ENCODE measurements at regions not wholly inside any gene's neighbourhood (a gene's known extent, or its start where the extent isn't known, plus 50 kb on each side); places are given as distances from the start of the nearest gene placed in this dataset.

- no peaks in the 10 kb centered on the region for H3K27me3 Mint-ChIP-seq
- ATAC-seq (ENCODE audit: low read depth) (no peak), DNase-seq (no peak)
- no peaks in the 10 kb centered on the region for H3K79me2 ChIP-seq (ENCODE audit: control insufficient read depth, insufficient read depth, low read length)
- 72% methylated on average over 5 of the region's 8 CpGs for WGBS (ENCODE audit: insufficient coverage)
- H3K36me3 ChIP-seq (replicated peaks in 1 of 2; ENCODE audit: control extremely low read depth in 1 of 2, control insufficient read depth in 1 of 2, extremely low read depth in 1 of 2, insufficient read depth in 2 of 2, low read length in 1 of 2), result no peaks in the 10 kb centered on the region
- no peaks in the 10 kb centered on the region for H4K20me1 ChIP-seq (ENCODE audit: control insufficient read depth, insufficient read depth, low read length, poor library complexity, severe bottlenecking)
- peaks cover 8 to 18% of the 10 kb centered on the region in 2 donors for H3K4me1 ChIP-seq (ENCODE audit: control insufficient read depth in 2 of 2, insufficient read depth in 2 of 2, low read length in 2 of 2)
- peaks cover 48% of the 10 kb centered on the region for H3K4me1 Mint-ChIP-seq
- intact Hi-C loops (cut with micrococcal nuclease), result loop anchor here (10.0 kb wide), 1 partner anchor 169 kb away; the partner anchor contains the start of gene KLF7
- ChIA-PET POLR2A (interaction anchor here (1.2 kb wide), 1 partner anchor 168 kb away, joined by 3 read pairs; the partner anchor contains the start of gene KLF7), CTCF (interaction anchor here (1.2 kb wide), 1 partner anchor 18 kb away, joined by 3 read pairs; no protein-coding TSS in a partner anchor)
- no peak overlapping the region for H3K27ac ChIP-seq (ENCODE audit: low read length in 2 of 2)
- no peaks in the 10 kb centered on the region for H3K9me3 Mint-ChIP-seq (ENCODE audit: insufficient read depth)
- H3K27ac Mint-ChIP-seq, result peak overlapping the region; percentile 38
- TF ChIP-seq EZH2 (IDR thresholded peaks at IDR 0.05; ENCODE audit: borderline replicate concordance, insufficient read depth, low read depth, low read length, poor library complexity, severe bottlenecking) (no peak), CTCF (IDR thresholded peaks at IDR 0.05) (no peak)
- peaks cover 0 to 1% (median 0%) of the 10 kb centered on the region in 3 donors for H3K9me3 ChIP-seq (ENCODE audit: control extremely low read depth in 1 of 3, control insufficient read depth in 2 of 3, insufficient read depth in 1 of 3, low read length in 2 of 3)
- H3K27me3 ChIP-seq (replicated peaks in 1 of 4; ENCODE audit: control extremely low read depth in 1 of 4, control insufficient read depth in 3 of 4, insufficient read depth in 4 of 4, low read length in 3 of 4), result no peaks in the 10 kb centered on the region
- H3K9ac ChIP-seq (ENCODE audit: low read length), result peak overlapping the region; percentile 16
- peak overlapping the region in 2 of 5 experiments; percentile 1 to 45 for H3K4me3 ChIP-seq (ENCODE audit: control extremely low read depth in 1 of 5, extremely low read depth in 1 of 5, insufficient read depth in 1 of 5, low read depth in 2 of 5, low read length in 4 of 5)
- H2AFZ ChIP-seq (ENCODE audit: insufficient read depth, low read depth, low read length, poor library complexity, severe bottlenecking), result no peak overlapping the region
- peak overlapping the region; percentile 44 for H3K4me2 ChIP-seq (replicated peaks; ENCODE audit: low read depth, low read length, poor library complexity, severe bottlenecking)
- H3K4me3 Mint-ChIP-seq, result peak overlapping the region; percentile 80
Observed at GRCh38 chr2:207334301-207334623, 168.5 kb upstream of the KLF7 start.

DNA sequence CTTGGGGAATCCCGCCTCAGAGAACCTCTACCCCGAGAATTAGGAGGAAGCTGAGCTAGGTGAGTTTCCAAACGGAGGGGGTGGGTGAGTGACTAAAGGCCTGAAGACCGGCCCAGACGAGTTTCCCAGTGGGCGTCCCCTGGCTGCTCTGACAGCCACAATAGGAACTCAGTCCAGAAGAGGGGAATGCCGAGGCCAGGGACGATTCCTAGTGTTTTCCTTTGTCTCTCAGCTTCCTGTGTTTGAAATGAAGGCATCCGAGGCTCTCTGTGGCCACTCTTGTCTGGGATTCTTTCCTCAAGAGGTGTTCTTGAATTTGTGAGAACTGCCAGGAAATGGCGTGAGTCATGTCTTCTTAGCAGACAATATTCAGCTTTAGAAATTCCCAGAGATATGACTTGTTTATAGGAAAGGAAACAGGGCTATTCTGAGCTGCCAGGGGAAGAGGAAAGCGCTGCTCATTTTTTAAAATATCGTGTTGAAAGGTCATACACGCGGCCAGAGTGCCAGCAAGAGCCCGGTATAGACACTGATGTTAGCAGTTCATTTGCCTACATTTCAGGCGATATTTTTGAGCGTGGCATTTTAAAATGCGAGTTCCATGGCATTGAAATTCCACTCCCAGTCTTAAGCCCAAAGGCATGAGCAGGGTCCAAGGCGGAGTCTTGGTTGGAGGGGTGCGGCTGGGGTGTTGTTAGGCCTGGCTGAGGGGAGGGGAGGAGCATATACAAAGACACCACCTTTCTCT lies 169.1 kb upstream of the KLF7 start:
- Histone ChIP-seq H3K27ac (ENCODE audit: low read length in 2 of 2) (no peak overlapping the region), H3K4me2 (replicated peaks; ENCODE audit: low read depth, low read length, poor library complexity, severe bottlenecking) (peak overlapping the region; percentile 44), H3K36me3 (replicated peaks in 1 of 2; ENCODE audit: control extremely low read depth in 1 of 2, control insufficient read depth in 1 of 2, extremely low read depth in 1 of 2, insufficient read depth in 2 of 2, low read length in 1 of 2) (no peaks in the 10 kb centered on the region), H3K4me3 (ENCODE audit: control extremely low read depth in 1 of 5, extremely low read depth in 1 of 5, insufficient read depth in 1 of 5, low read depth in 2 of 5, low read length in 4 of 5) (peak overlapping the region in 2 of 5 experiments; percentile 1 to 45), H3K9me3 (ENCODE audit: control extremely low read depth in 1 of 3, control insufficient read depth in 2 of 3, insufficient read depth in 1 of 3, low read length in 2 of 3) (peaks cover 0 to 1% (median 0%) of the 10 kb centered on the region in 3 donors), H3K4me1 (ENCODE audit: control insufficient read depth in 2 of 2, insufficient read depth in 2 of 2, low read length in 2 of 2) (peaks cover 5 to 13% of the 10 kb centered on the region in 2 donors), H4K20me1 (ENCODE audit: control insufficient read depth, insufficient read depth, low read length, poor library complexity, severe bottlenecking) (no peaks in the 10 kb centered on the region), H2AFZ (ENCODE audit: insufficient read depth, low read depth, low read length, poor library complexity, severe bottlenecking) (peak overlapping the region; percentile 37), H3K27me3 (replicated peaks in 1 of 4; ENCODE audit: control extremely low read depth in 1 of 4, control insufficient read depth in 3 of 4, insufficient read depth in 4 of 4, low read length in 3 of 4) (no peaks in the 10 kb centered on the region), H3K9ac (ENCODE audit: low read length) (peak overlapping the region; percentile 16), H3K79me2 (ENCODE audit: control insufficient read depth, insufficient read depth, low read length) (no peaks in the 10 kb centered on the region)
- H3K4me1 Mint-ChIP-seq, result peaks cover 44% of the 10 kb centered on the region
- peak; percentile 39 for ATAC-seq (ENCODE audit: low read depth)
- H3K27me3 Mint-ChIP-seq, result no peaks in the 10 kb centered on the region
- TF ChIP-seq CTCF (IDR thresholded peaks at IDR 0.05) (no peak), EZH2 (IDR thresholded peaks at IDR 0.05; ENCODE audit: borderline replicate concordance, insufficient read depth, low read depth, low read length, poor library complexity, severe bottlenecking) (no peak)
- peak overlapping the region; percentile 2 for H3K27ac Mint-ChIP-seq
- H3K9me3 Mint-ChIP-seq (ENCODE audit: insufficient read depth), result no peaks in the 10 kb centered on the region
- peak; percentile 22 for DNase-seq
- intact Hi-C loops (cut with micrococcal nuclease), result loop anchor here (10.0 kb wide), 1 partner anchor 170 kb away; the partner anchor contains the start of gene KLF7
- CTCF ChIA-PET, result interaction anchor here (1.2 kb wide), 1 partner anchor 18 kb away, joined by 3 read pairs; no protein-coding TSS in a partner anchor
- WGBS (ENCODE audit: insufficient coverage), result 60% methylated on average over 15 of the region's 20 CpGs
- peak overlapping the region; percentile 80 for H3K4me3 Mint-ChIP-seq
- POLR2A ChIA-PET, result interaction anchor here (1.2 kb wide), 1 partner anchor 169 kb away, joined by 3 read pairs; the partner anchor contains the start of gene KLF7

Data from B cell (primary cell).